AG08396 (cell line): ENCODE measurements at regions not wholly inside any gene's neighbourhood (a gene's known extent, or its start where the extent isn't known, plus 50 kb on each side); places are given as distances from the start of the nearest gene placed in this dataset.
A peak's percentile ranks its signal among the peaks of the same experiment; 100 is the strongest.
"Not testable (repeated sequence)": the region's sequence is repeated elsewhere in the genome, so short reads cannot be mapped to it uniquely, and the experiment has no call there.

Source experiments
- DNase-seq: peaks from one replicate; pipeline ENCODE4 v3.0.0; 2012; ENCODE audit warnings: low spot score, mixed read lengths

GRCh38 chr6:147674099-147674498 is 165.6 kb downstream of the SAMD5 start:
- no peak for DNase-seq

GRCh38 chr6:147674794-147675193 is 166.3 kb downstream of the SAMD5 start:
- no peak for DNase-seq

- DNase-seq = no peak
Measured at GRCh38 chr6:147675281-147675680, 166.8 kb downstream of the SAMD5 start.

- DNase-seq = no peak
Measured at GRCh38 chr6:147676495-147677199, 168.2 kb downstream of the SAMD5 start.

GRCh38 chr6:147677647-147678046 is 169.2 kb downstream of the SAMD5 start:
- DNase-seq = no peak

- no peak for DNase-seq
Measured at GRCh38 chr6:147678253-147678652, 169.8 kb downstream of the SAMD5 start.

GRCh38 chr6:147684906-147685305 is 176.4 kb downstream of the SAMD5 start:
- DNase-seq = no peak

GRCh38 chr6:147689398-147689797 is 180.9 kb downstream of the SAMD5 start:
- DNase-seq = no peak

- no peak for DNase-seq
Measured at GRCh38 chr6:147691446-147691845, 183.0 kb downstream of the SAMD5 start.

GRCh38 chr6:147693181-147693580 is 184.7 kb downstream of the SAMD5 start:
- DNase-seq = no peak

- not testable (repeated sequence) for DNase-seq
Measured at GRCh38 chr6:147694556-147694955, 186.1 kb downstream of the SAMD5 start.

GRCh38 chr6:147695819-147696218 is 187.3 kb downstream of the SAMD5 start:
- DNase-seq = no peak

- no peak for DNase-seq
Measured at GRCh38 chr6:147699140-147699539, 190.7 kb downstream of the SAMD5 start.

GRCh38 chr6:147699637-147700036 is 191.1 kb downstream of the SAMD5 start:
- DNase-seq = peak; percentile 46

GRCh38 chr6:147700436-147701209 is 192.1 kb downstream of the SAMD5 start:
- DNase-seq = no peak

GRCh38 chr6:147704691-147705090 is 196.2 kb downstream of the SAMD5 start:
- DNase-seq = no peak

GRCh38 chr6:147707524-147707923 is 199.0 kb downstream of the SAMD5 start:
- DNase-seq = no peak

- no peak for DNase-seq
Measured at GRCh38 chr6:147708170-147708569, 199.7 kb downstream of the SAMD5 start.

- DNase-seq = no peak
Measured at GRCh38 chr6:147709396-147710272, 201.1 kb downstream of the SAMD5 start.

- no peak for DNase-seq
Measured at GRCh38 chr6:147710890-147711289, 202.4 kb downstream of the SAMD5 start.

- DNase-seq = no peak
Measured at GRCh38 chr6:147711476-147711875, 203.0 kb downstream of the SAMD5 start.

GRCh38 chr6:147712841-147713240 is 204.4 kb downstream of the SAMD5 start:
- no peak for DNase-seq

GRCh38 chr6:147715035-147715434 is 206.5 kb downstream of the SAMD5 start:
- DNase-seq = no peak
